HepG2 (cell line): ENCODE measurements at regions not wholly inside any gene's neighbourhood (a gene's known extent, or its start where the extent isn't known, plus 50 kb on each side); places are given as distances from the start of the nearest gene placed in this dataset.

Source experiments
- ATAC-seq: fragments of 200-7000 bp; cut with Tn5 transposase; 3 replicates; pipeline ENCODE4 v1.9.1; 2020; ENCODE audit warnings: mild to moderate bottlenecking, moderate library complexity
- BruUV-seq: library from RNA; stranded (reverse); fragments of 400-500 nt; replicated peaks from 2 replicates; lab custom pipeline; 2021; lab: Mats Ljungman, UMichigan
- CTCF ChIA-PET: fragments of 300-600 bp; formaldehyde crosslinking; extraction: SDS; loops from one replicate; lab custom pipeline; 2021; ENCODE audit warnings: low total read pairs, inconsistent platforms, low intra/inter-chr PET ratio; lab: Yijun Ruan, JAX
- POLR2A ChIA-PET: fragments of 350-600 bp; sonication (Branson Sonifier 250); formaldehyde crosslinking; loops from one replicate; lab custom pipeline; 2020; ENCODE audit warnings: antibody characterized with exemption, inconsistent platforms; lab: Yijun Ruan, JAX
- DNase-seq: peaks from one replicate; pipeline ENCODE4 v3.0.0-alpha.2; 2015; ENCODE audit warnings: low spot score
- FAIRE-seq: peaks from 3 replicates; lab custom pipeline; 2011; peaks lifted over from hg19 to GRCh38; lab: Jason Lieb, UNC
- H2AFZ ChIP-seq: one replicate; pipeline ENCODE4 v1.6.1; 2011; ENCODE audit warnings: low read length, inconsistent platforms
- H3K27ac ChIP-seq: fragments of 300-600 bp; 3 replicates; pipeline ENCODE4 v1.8.0; 2011; ENCODE audit warnings: mixed run types, mild to moderate bottlenecking, mixed read lengths, low read length, inconsistent platforms; ENCODE audit not compliant: insufficient read depth; ENCODE audit errors: extremely low read length
- H3K27me3 ChIP-seq, 2 experiments: fragments of 200-600 bp in 1 of 2; 2 replicates in 1 of 2; 3 replicates in 1 of 2; pipeline versions ENCODE4 v1.6.0 to v1.8.0; 2011; ENCODE audit warnings: low read length in 2 of 2, mild to moderate bottlenecking in 2 of 2, moderate library complexity in 2 of 2, inconsistent platforms in 1 of 2; ENCODE audit not compliant: insufficient read depth in 2 of 2, control insufficient read depth in 1 of 2
- H3K36me3 ChIP-seq, 2 experiments: fragments of 200-600 bp in 1 of 2; replicated peaks in 1 of 2; 2 replicates in 1 of 2; 3 replicates in 1 of 2; pipeline versions ENCODE4 v1.5.1 to v1.8.0; 2011; ENCODE audit warnings: low read length in 2 of 2, inconsistent platforms in 1 of 2; ENCODE audit not compliant: insufficient read depth in 2 of 2, control insufficient read depth in 1 of 2
- H3K4me1 ChIP-seq: 2 replicates; pipeline ENCODE4 v1.5.1; 2012; ENCODE audit warnings: low read length, inconsistent platforms; ENCODE audit not compliant: insufficient read depth
- H3K4me2 ChIP-seq: 2 replicates; pipeline ENCODE4 v1.6.0; 2011; ENCODE audit warnings: low read depth, low read length, inconsistent platforms
- H3K4me3 ChIP-seq, 3 experiments: fragments of 200-600 bp in 1 of 3; sonication (generic), shearing (Covaris generic) in 1 of 3; replicated peaks in 1 of 3; 2 replicates each; pipeline ENCODE4 v1.5.1; 2011 to 2016; ENCODE audit warnings: low read length in 3 of 3, inconsistent platforms in 2 of 3, low read depth in 2 of 3, mild to moderate bottlenecking in 2 of 3, control low read depth in 1 of 3, mixed read lengths in 1 of 3; ENCODE audit not compliant: insufficient read depth in 1 of 3
- H3K79me2 ChIP-seq: one replicate; pipeline ENCODE4 v1.6.1; 2011; ENCODE audit warnings: low read length, inconsistent platforms; ENCODE audit not compliant: insufficient read depth
- H3K9ac ChIP-seq: 2 replicates; pipeline ENCODE4 v1.6.0; 2011; ENCODE audit warnings: mild to moderate bottlenecking, low read depth, low read length, inconsistent platforms; ENCODE audit not compliant: insufficient read depth
- H3K9me3 ChIP-seq: 2 replicates; pipeline ENCODE4 v1.5.1; 2012; ENCODE audit warnings: mild to moderate bottlenecking, low read length
- H4K20me1 ChIP-seq: 2 replicates; pipeline ENCODE4 v1.6.0; 2011; ENCODE audit warnings: inconsistent platforms, mild to moderate bottlenecking, low read length, moderate library complexity; ENCODE audit not compliant: insufficient read depth
- NFKBIZ ChIP-seq: IDR thresholded peaks from 2 replicates; pipeline ENCODE4 v1.6.1; 2018; ENCODE audit warnings: missing genetic modification reagents, missing compliant biosample characterization
- REPIN1 ChIP-seq: sonication (generic); formaldehyde crosslinking; IDR thresholded peaks from 2 replicates; pipeline ENCODE4 v1.8.0; 2022; ENCODE audit warnings: missing genetic modification reagents, low read depth, mild to moderate bottlenecking, borderline replicate concordance
- SETDB1 ChIP-seq: sonication (generic); formaldehyde crosslinking; IDR thresholded peaks from 2 replicates; pipeline ENCODE4 v1.5.1; 2020; ENCODE audit warnings: missing genetic modification reagents, mild to moderate bottlenecking, borderline replicate concordance
- SNAPC2 ChIP-seq: sonication (generic); formaldehyde crosslinking; IDR thresholded peaks from 2 replicates; pipeline ENCODE4 v1.8.1; 2022; ENCODE audit warnings: mild to moderate bottlenecking, missing genetic modification reagents
- SRY ChIP-seq: sonication (generic); formaldehyde crosslinking; IDR thresholded peaks from 2 replicates; pipeline ENCODE4 v1.8.0; 2022; ENCODE audit warnings: mild to moderate bottlenecking, missing genetic modification reagents
- ZNF451 ChIP-seq: sonication (generic); formaldehyde crosslinking; IDR thresholded peaks from 2 replicates; pipeline ENCODE4 v1.5.0; 2020; ENCODE audit warnings: mild to moderate bottlenecking, missing genetic modification reagents
- ZNF468 ChIP-seq: sonication (generic); formaldehyde crosslinking; IDR thresholded peaks from 2 replicates; pipeline ENCODE4 v1.8.0; 2022; ENCODE audit warnings: mild to moderate bottlenecking, moderate library complexity, missing genetic modification reagents
- ZNF878 ChIP-seq: sonication (generic); formaldehyde crosslinking; IDR thresholded peaks from 2 replicates; pipeline ENCODE4 v1.8.1; 2023; ENCODE audit warnings: mild to moderate bottlenecking, missing genetic modification reagents, moderate library complexity
- ZSCAN31 ChIP-seq: sonication (generic); formaldehyde crosslinking; IDR thresholded peaks from 2 replicates; pipeline ENCODE4 v1.5.0; 2020; ENCODE audit warnings: low read depth, mild to moderate bottlenecking, missing genetic modification reagents
- WGBS: methylation state at CpG from one replicate; pipeline ENCODE4 v1.1.6; 2017; ENCODE audit warnings: low lambda C conversion rate; 5-methylcytosine and 5-hydroxymethylcytosine counted together
- in situ Hi-C: cut with HindIII; loops from 2 replicates; pipeline ENCODE4 v1.10.0; 2017; ENCODE audit warnings: low pct_unique_long_range_greater_than_20kb; ENCODE audit not compliant: extremely low pct_ligation_motif_present
- intact Hi-C: fragments of 100-400 bp; cut with micrococcal nuclease; formaldehyde crosslinking; loops from one replicate; pipeline ENCODE4 v1.10.0; 2022; ENCODE audit not compliant: unreplicated experiment
- TF ChIP-seq, protein P1 (sequence below): sonication (generic); formaldehyde crosslinking; IDR thresholded peaks from 2 replicates; pipeline ENCODE4 v1.8.0; 2022; ENCODE audit warnings: missing genetic modification reagents, mild to moderate bottlenecking, moderate library complexity, borderline replicate concordance
- TF ChIP-seq, protein P2 (sequence below): sonication (generic); formaldehyde crosslinking; IDR thresholded peaks from 2 replicates; pipeline ENCODE4 v1.4.0; 2020; ENCODE audit warnings: mild to moderate bottlenecking, missing genetic modification reagents
- TF ChIP-seq, protein P3 (sequence below): sonication (generic); formaldehyde crosslinking; IDR thresholded peaks from 2 replicates; pipeline ENCODE4 v1.5.1; 2020; ENCODE audit warnings: mild to moderate bottlenecking, missing genetic modification reagents, borderline replicate concordance
- TF ChIP-seq, protein P4 (sequence below): sonication (generic); formaldehyde crosslinking; IDR thresholded peaks from 2 replicates; pipeline ENCODE4 v1.8.0; 2022; ENCODE audit warnings: missing genetic modification reagents, low read depth, mild to moderate bottlenecking, borderline replicate concordance
- TF ChIP-seq, protein P5 (sequence below): sonication (generic); formaldehyde crosslinking; IDR thresholded peaks from 2 replicates; pipeline ENCODE4 v1.8.1; 2023; ENCODE audit warnings: missing genetic modification reagents, mild to moderate bottlenecking, borderline replicate concordance
- TF ChIP-seq, protein P6 (sequence below): IDR thresholded peaks from 2 replicates; pipeline ENCODE4 v1.6.1; 2018; ENCODE audit warnings: missing genetic modification reagents
- TF ChIP-seq, protein P7 (sequence below): sonication (generic); formaldehyde crosslinking; IDR thresholded peaks from 2 replicates; pipeline ENCODE4 v1.4.0; 2020; ENCODE audit warnings: missing genetic modification reagents

DNA sequence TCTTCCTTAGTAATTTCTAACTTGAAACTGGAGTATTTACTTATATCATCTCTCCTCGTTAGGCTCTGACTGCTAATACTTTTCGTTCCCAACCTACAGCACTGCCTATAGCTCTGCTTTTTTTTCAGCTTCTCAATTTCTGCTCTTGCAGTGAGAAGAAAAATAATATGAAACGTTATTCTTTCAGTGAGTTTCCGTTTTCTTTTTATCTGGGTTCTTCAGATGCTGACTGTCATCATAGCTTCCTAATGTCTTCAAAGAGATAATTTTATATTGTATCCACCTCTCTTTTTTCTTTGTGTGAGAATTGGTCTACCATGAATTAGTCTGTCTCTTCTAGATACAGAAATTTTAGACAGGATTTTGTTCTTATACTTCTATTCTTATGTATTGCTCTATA, 454.9 kb downstream of the LMO7 start:
- no peak for FAIRE-seq
- peaks cover 20% of the 10 kb centered on the region for H3K9me3 ChIP-seq
- H3K4me2 ChIP-seq, result no peak overlapping the region
- no peak for ATAC-seq
- no peaks in the 10 kb centered on the region for H3K36me3 ChIP-seq
- H3K4me1 ChIP-seq, result no peaks in the 10 kb centered on the region
- no peaks in the 10 kb centered on the region for H3K79me2 ChIP-seq
- no peaks in the 10 kb centered on the region for H4K20me1 ChIP-seq
- no peak overlapping the region for H3K9ac ChIP-seq
- ChIA-PET POLR2A (no interaction called here), CTCF (no interaction called here)
- no peak for DNase-seq
- no peak overlapping the region for H3K27ac ChIP-seq
- in situ Hi-C loops, result no loop called here
- intact Hi-C loops, result no loop called here
- H3K27me3 ChIP-seq, result no peaks in the 10 kb centered on the region
- H2AFZ ChIP-seq, result no peak overlapping the region
- no TSS peak for BruUV-seq
- no peak overlapping the region for H3K4me3 ChIP-seq
- WGBS, result under 1% methylated on average over 4 of the region's 4 CpGs
- no peak for TF ChIP-seq SRY (CRISPR knock-in tag)
- TF ChIP-seq SETDB1, result no peak
- TF ChIP-seq, protein P1, sequence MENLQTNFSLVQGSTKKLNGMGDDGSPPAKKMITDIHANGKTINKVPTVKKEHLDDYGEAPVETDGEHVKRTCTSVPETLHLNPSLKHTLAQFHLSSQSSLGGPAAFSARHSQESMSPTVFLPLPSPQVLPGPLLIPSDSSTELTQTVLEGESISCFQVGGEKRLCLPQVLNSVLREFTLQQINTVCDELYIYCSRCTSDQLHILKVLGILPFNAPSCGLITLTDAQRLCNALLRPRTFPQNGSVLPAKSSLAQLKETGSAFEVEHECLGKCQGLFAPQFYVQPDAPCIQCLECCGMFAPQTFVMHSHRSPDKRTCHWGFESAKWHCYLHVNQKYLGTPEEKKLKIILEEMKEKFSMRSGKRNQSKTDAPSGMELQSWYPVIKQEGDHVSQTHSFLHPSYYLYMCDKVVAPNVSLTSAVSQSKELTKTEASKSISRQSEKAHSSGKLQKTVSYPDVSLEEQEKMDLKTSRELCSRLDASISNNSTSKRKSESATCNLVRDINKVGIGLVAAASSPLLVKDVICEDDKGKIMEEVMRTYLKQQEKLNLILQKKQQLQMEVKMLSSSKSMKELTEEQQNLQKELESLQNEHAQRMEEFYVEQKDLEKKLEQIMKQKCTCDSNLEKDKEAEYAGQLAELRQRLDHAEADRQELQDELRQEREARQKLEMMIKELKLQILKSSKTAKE (CRISPR knock-in tag), result no peak
- TF ChIP-seq ZNF878 (CRISPR knock-in tag), result no peak
- TF ChIP-seq, protein P2, sequence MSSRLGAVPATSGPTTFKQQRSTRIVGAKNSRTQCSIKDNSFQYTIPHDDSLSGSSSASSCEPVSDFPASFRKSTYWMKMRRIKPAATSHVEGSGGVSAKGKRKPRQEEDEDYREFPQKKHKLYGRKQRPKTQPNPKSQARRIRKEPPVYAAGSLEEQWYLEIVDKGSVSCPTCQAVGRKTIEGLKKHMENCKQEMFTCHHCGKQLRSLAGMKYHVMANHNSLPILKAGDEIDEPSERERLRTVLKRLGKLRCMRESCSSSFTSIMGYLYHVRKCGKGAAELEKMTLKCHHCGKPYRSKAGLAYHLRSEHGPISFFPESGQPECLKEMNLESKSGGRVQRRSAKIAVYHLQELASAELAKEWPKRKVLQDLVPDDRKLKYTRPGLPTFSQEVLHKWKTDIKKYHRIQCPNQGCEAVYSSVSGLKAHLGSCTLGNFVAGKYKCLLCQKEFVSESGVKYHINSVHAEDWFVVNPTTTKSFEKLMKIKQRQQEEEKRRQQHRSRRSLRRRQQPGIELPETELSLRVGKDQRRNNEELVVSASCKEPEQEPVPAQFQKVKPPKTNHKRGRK (CRISPR knock-in tag), result no peak
- no peak for TF ChIP-seq REPIN1
- no peak for TF ChIP-seq SNAPC2 (CRISPR knock-in tag)
- TF ChIP-seq ZSCAN31, result no peak
- TF ChIP-seq NFKBIZ, result no peak
- TF ChIP-seq, protein P3, sequence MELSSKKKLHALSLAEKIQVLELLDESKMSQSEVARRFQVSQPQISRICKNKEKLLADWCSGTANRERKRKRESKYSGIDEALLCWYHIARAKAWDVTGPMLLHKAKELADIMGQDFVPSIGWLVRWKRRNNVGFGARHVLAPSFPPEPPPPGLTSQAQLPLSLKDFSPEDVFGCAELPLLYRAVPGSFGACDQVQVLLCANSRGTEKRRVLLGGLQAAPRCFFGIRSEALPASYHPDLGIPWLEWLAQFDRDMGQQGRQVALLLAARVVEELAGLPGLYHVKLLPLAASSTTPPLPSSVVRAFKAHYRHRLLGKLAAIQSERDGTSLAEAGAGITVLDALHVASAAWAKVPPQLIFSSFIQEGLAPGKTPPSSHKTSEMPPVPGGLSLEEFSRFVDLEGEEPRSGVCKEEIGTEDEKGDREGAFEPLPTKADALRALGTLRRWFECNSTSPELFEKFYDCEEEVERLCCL (CRISPR knock-in tag), result no peak
- TF ChIP-seq, protein P4, sequence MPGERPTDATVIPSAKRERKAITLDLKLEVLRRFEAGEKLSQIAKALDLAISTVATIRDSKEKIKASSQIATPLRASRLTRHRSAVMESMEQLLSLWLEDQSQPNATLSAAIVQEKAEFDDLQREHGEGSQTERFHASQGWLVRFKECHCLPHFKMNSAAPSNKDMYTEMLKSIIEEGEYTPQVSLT, result no peak
- TF ChIP-seq ZNF451 (CRISPR knock-in tag), result no peak
- TF ChIP-seq, protein P5, sequence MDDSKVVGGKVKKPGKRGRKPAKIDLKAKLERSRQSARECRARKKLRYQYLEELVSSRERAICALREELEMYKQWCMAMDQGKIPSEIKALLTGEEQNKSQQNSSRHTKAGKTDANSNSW (CRISPR knock-in tag), result no peak
- TF ChIP-seq, protein P6, sequence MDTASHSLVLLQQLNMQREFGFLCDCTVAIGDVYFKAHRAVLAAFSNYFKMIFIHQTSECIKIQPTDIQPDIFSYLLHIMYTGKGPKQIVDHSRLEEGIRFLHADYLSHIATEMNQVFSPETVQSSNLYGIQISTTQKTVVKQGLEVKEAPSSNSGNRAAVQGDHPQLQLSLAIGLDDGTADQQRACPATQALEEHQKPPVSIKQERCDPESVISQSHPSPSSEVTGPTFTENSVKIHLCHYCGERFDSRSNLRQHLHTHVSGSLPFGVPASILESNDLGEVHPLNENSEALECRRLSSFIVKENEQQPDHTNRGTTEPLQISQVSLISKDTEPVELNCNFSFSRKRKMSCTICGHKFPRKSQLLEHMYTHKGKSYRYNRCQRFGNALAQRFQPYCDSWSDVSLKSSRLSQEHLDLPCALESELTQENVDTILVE (CRISPR knock-in tag), result no peak
- TF ChIP-seq ZNF468 (CRISPR knock-in tag), result no peak
- TF ChIP-seq, protein P7, sequence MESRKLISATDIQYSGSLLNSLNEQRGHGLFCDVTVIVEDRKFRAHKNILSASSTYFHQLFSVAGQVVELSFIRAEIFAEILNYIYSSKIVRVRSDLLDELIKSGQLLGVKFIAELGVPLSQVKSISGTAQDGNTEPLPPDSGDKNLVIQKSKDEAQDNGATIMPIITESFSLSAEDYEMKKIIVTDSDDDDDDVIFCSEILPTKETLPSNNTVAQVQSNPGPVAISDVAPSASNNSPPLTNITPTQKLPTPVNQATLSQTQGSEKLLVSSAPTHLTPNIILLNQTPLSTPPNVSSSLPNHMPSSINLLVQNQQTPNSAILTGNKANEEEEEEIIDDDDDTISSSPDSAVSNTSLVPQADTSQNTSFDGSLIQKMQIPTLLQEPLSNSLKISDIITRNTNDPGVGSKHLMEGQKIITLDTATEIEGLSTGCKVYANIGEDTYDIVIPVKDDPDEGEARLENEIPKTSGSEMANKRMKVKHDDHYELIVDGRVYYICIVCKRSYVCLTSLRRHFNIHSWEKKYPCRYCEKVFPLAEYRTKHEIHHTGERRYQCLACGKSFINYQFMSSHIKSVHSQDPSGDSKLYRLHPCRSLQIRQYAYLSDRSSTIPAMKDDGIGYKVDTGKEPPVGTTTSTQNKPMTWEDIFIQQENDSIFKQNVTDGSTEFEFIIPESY (CRISPR knock-in tag), result no peak
